ENCODE measurements at regions not wholly inside any gene's neighbourhood (a gene's known extent, or its start where the extent isn't known, plus 50 kb on each side); places are given as distances from the start of the nearest gene placed in this dataset.
"Not testable (repeated sequence)": the region's sequence is repeated elsewhere in the genome, so short reads cannot be mapped to it uniquely, and the experiment has no call there.

GRCh38 chr1:55894521-55894920 lies 679.4 kb upstream of the USP24 start:
- no peak for DNase-seq

GRCh38 chr1:55893155-55893554 lies 678.0 kb upstream of the USP24 start:
- no peak for DNase-seq

- DNase-seq: no peak
Measured at GRCh38 chr1:55888685-55889317, 673.6 kb upstream of the USP24 start.

- DNase-seq: no peak
Measured at GRCh38 chr1:55886856-55887712, 671.9 kb upstream of the USP24 start.

- DNase-seq: no peak
Measured at GRCh38 chr1:55885619-55886018, 670.5 kb upstream of the USP24 start.

GRCh38 chr1:55882931-55883330 lies 667.8 kb upstream of the USP24 start:
- no peak for DNase-seq

GRCh38 chr1:55879346-55879745 lies 664.2 kb upstream of the USP24 start:
- no peak for DNase-seq

GRCh38 chr1:55877437-55878232 lies 662.5 kb upstream of the USP24 start:
- no peak for DNase-seq

- no peak for DNase-seq
Measured at GRCh38 chr1:55876276-55877060, 661.3 kb upstream of the USP24 start.

- no peak for DNase-seq
Measured at GRCh38 chr1:55870106-55870505, 654.9 kb upstream of the USP24 start.

GRCh38 chr1:55869065-55869464 lies 653.9 kb upstream of the USP24 start:
- no peak for DNase-seq

- no peak for DNase-seq
Measured at GRCh38 chr1:55868026-55868425, 652.9 kb upstream of the USP24 start.

GRCh38 chr1:55867304-55867843 lies 652.2 kb upstream of the USP24 start:
- no peak for DNase-seq

- DNase-seq: not testable (repeated sequence)
Measured at GRCh38 chr1:55865778-55866177, 650.6 kb upstream of the USP24 start.

GRCh38 chr1:55864251-55864650 lies 649.1 kb upstream of the USP24 start:
- no peak for DNase-seq

- DNase-seq: no peak
Measured at GRCh38 chr1:55861676-55862340, 646.6 kb upstream of the USP24 start.

- no peak for DNase-seq
Measured at GRCh38 chr1:55860798-55861519, 645.8 kb upstream of the USP24 start.

GRCh38 chr1:55860326-55860725 lies 645.2 kb upstream of the USP24 start:
- no peak for DNase-seq

GRCh38 chr1:55854911-55855310 lies 639.7 kb upstream of the USP24 start:
- DNase-seq: no peak

- no peak for DNase-seq
Measured at GRCh38 chr1:55848906-55849305, 633.7 kb upstream of the USP24 start.

- DNase-seq: no peak
Measured at GRCh38 chr1:55846051-55846450, 630.9 kb upstream of the USP24 start.
